Esophagus muscularis mucosa (tissue), 4 donors: ENCODE measurements at regions not wholly inside any gene's neighbourhood (a gene's known extent, or its start where the extent isn't known, plus 50 kb on each side); places are given as distances from the start of the nearest gene placed in this dataset.

ENCODE experiments used
- DNase-seq: peaks from one replicate; pipeline ENCODE4 v3.0.0-alpha.2; 2017; ENCODE audit errors: extremely low spot score
- H3K27ac ChIP-seq, 4 donors: fragments of 200-600 bp; sonication (generic); replicated peaks in 1 of 4; 1 replicate in 3 of 4; 2 replicates in 1 of 4; pipeline ENCODE4 v1.5.1; 2016 to 2019; ENCODE audit warnings: mild to moderate bottlenecking in 1 of 4
- H3K27me3 ChIP-seq, 4 donors: fragments of 200-600 bp; sonication (generic); one replicate each; pipeline versions ENCODE4 v1.5.1 to v1.6.0; 2016 to 2019
- H3K36me3 ChIP-seq, 4 donors: fragments of 200-600 bp; sonication (generic); one replicate each; pipeline ENCODE4 v1.5.1; 2016 to 2019
- H3K4me1 ChIP-seq, 4 donors: fragments of 200-600 bp; sonication (generic); one replicate each; pipeline ENCODE4 v1.5.1; 2016 to 2019
- H3K4me3 ChIP-seq, 4 donors: fragments of 200-600 bp; sonication (generic); 1 replicate in 2 of 4; 2 replicates in 2 of 4; pipeline ENCODE4 v1.5.1; 2016 to 2019; ENCODE audit warnings: mild to moderate bottlenecking in 4 of 4, moderate library complexity in 1 of 4
- H3K9me3 ChIP-seq, 4 donors: fragments of 200-600 bp; sonication (generic); 1 replicate in 3 of 4; 2 replicates in 1 of 4; pipeline ENCODE4 v1.5.1; 2016 to 2019
- EP300 ChIP-seq: sonication (generic); formaldehyde crosslinking; IDR thresholded peaks from one replicate; pipeline ENCODE4 v1.6.1; 2017; ENCODE audit warnings: antibody characterized with exemption
- POLR2A ChIP-seq: fragments of 450-650 bp; IDR thresholded peaks from one replicate; pipeline ENCODE4 v1.6.1; 2017; ENCODE audit warnings: antibody characterized with exemption, moderate library complexity, mild to moderate bottlenecking, low read depth
- POLR2AphosphoS5 ChIP-seq, 2 donors: sonication (generic); formaldehyde crosslinking; IDR thresholded peaks; one replicate each; pipeline ENCODE4 v1.6.1; 2017; ENCODE audit warnings: antibody characterized with exemption in 2 of 2
- WGBS: methylation state at CpG from one replicate; pipeline ENCODE4 v1.1.5; 2018; 5-methylcytosine and 5-hydroxymethylcytosine counted together
- intact Hi-C: fragments of 100-400 bp; cut with DNase I; formaldehyde crosslinking; loops from one replicate; pipeline ENCODE4 v1.15.1; 2023
- TF ChIP-seq, protein P1 (sequence below), 3 experiments: fragments of 200-600 bp in 2 of 3; fragments of 450-650 bp in 1 of 3; sonication (generic) in 2 of 3; IDR thresholded peaks; one replicate each; pipeline ENCODE4 v1.5.1; 2017 to 2019; ENCODE audit warnings: antibody characterized with exemption in 3 of 3, mild to moderate bottlenecking in 2 of 3, moderate library complexity in 1 of 3

DNA sequence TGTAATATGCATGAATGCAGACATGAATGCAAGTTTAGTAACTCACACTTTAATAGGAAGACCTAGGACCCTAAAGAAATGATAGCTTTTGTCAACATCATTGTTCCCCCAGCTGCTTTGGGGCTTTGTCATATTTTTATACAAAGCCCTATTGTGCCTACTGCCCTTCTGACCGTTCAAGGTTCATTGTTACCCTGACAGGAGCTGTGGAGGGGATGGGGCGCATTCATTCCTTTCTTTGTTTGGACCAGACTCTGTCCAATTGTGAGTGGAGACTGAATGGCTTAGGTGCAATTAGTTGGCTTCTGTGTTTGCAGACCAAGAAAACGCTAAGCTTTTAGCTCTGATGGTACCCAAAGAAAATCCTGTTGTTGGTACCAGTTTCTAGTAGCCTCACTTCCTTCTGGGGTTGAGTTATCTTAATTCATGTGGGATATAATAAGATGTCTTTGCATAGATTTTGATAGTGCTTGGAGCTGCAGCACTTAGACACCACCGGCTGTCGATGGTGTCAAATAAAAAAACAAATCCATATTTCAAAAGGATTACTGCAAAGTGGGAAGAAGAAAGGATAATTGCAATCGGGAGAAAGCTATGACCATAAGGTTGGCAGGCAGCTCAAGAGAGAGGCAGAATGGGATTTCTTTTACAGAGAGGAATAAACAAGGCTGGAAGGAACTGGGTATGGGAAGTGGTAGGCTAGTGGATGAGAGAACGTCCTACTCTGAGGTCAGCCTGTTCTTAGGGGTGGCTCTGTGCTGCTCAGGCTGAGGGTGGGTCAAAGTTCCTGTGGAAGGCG lies 133.9 kb upstream of the TMTC4 start:
- no peak for TF ChIP-seq POLR2AphosphoS5 (IDR thresholded peaks at IDR 0.05)
- peaks cover 0 to 3% (median 0%) of the 10 kb centered on the region in 4 donors for H3K27me3 ChIP-seq
- intact Hi-C loops, result no loop called here

DNA sequence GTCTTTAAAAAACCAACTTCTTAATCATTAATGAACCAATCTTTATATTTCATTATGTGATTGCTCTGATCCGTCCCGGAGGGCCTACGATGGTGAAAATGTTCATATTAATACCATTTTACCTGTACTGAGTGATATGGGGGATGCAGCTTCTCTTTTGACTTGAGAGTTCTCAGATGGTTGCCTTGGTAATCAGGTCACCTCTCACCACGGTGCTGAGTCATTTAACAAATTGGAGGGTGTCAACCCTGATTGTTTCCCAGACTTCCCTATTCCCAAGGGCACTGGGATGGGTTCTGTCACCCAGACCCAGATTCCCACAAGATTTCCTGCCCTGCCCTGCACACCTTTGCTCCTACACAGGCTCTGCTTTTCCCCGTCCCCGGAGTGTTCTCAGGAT lies 128.5 kb upstream of the TMTC4 start:
- no peaks in the 10 kb centered on the region for H3K9me3 ChIP-seq
- 83% methylated on average over 6 of the region's 6 CpGs for WGBS
- intact Hi-C loops, result no loop called here
- no peaks in the 10 kb centered on the region for H3K36me3 ChIP-seq
- no peak for DNase-seq
- H3K4me3 ChIP-seq, result no peak overlapping the region
- peaks cover 0 to 3% (median 0%) of the 10 kb centered on the region in 4 donors for H3K27me3 ChIP-seq
- H3K4me1 ChIP-seq, result no peaks in the 10 kb centered on the region
- no peak for TF ChIP-seq POLR2AphosphoS5 (IDR thresholded peaks at IDR 0.05)
- TF ChIP-seq, protein P1, sequence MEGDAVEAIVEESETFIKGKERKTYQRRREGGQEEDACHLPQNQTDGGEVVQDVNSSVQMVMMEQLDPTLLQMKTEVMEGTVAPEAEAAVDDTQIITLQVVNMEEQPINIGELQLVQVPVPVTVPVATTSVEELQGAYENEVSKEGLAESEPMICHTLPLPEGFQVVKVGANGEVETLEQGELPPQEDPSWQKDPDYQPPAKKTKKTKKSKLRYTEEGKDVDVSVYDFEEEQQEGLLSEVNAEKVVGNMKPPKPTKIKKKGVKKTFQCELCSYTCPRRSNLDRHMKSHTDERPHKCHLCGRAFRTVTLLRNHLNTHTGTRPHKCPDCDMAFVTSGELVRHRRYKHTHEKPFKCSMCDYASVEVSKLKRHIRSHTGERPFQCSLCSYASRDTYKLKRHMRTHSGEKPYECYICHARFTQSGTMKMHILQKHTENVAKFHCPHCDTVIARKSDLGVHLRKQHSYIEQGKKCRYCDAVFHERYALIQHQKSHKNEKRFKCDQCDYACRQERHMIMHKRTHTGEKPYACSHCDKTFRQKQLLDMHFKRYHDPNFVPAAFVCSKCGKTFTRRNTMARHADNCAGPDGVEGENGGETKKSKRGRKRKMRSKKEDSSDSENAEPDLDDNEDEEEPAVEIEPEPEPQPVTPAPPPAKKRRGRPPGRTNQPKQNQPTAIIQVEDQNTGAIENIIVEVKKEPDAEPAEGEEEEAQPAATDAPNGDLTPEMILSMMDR (IDR thresholded peaks at IDR 0.05), result no peak
- TF ChIP-seq EP300, result no peak
- TF ChIP-seq POLR2A, result no peak
- H3K27ac ChIP-seq, result no peak overlapping the region

More for the DNA sequence above, 133.9 kb upstream of the TMTC4 start:
- no peak overlapping the region for H3K27ac ChIP-seq
- H3K4me1 ChIP-seq, result no peaks in the 10 kb centered on the region
- DNase-seq, result no peak
- H3K9me3 ChIP-seq, result no peaks in the 10 kb centered on the region
- H3K36me3 ChIP-seq, result no peaks in the 10 kb centered on the region
- no peak overlapping the region for H3K4me3 ChIP-seq
- 82% methylated on average over 8 of the region's 8 CpGs for WGBS

DNA sequence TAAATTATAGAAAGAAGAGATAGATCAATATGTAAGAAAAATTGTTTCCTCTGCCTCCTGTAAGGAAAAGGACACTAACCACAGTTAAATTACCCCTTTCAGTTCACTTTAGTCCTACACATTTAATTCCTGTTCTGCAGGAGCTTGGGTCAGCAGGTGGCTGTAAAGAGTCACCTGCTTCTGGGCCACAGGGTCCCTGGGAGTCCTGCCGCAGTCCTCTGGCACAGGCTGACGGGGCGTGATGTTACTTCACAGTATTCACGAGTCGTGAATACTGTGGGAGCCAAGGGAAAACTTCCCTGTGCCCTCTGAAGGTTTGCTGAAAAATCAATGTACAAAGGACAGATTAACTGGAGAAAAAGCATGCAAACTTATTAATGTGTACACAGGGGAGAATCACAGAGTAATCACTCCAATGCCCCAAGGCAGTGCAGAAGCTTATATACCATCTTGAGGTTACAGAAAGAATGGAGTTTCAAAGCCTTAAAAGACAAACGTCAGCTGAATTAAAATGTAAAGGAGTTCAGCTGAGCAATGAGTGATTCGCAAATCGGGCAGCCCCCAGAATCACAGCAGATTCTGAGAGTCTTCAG lies 125.8 kb upstream of the TMTC4 start:
- intact Hi-C loops, result no loop called here
- H3K9me3 ChIP-seq, result peaks cover 0 to 6% (median 1%) of the 10 kb centered on the region in 4 donors

DNA sequence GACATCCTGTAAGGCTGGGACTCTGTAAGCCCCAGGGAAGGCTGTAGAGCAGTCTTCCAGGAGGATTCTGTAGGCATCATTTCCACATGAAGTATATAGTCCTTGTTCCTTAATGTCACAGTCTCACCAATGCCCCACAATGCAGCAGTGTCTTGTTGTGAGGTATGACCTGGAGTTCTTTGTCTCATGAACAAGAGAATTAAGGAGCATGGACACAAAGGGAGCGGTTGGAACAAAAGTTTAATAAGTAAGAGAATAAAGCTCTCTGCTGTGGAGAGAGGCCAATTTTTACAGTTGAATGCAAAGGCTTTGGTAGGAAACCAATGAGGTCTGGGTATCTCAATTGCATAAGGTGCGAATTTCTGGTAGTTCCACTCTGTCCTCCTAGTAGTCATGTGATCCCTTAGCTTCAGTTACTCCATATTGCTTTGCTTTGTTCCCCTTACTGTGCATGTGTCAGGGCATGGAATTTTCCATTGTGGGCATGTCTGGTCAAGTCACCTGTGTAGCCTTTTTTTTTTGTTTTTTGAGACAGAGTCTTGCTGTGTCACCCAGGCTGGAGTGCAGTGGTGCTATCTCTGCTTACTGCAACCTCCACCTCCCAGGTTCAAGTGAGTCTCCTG lies 124.3 kb upstream of the TMTC4 start:
- DNase-seq, result peak; percentile 60
- Histone ChIP-seq H3K9me3 (peaks cover 0 to 6% (median 2%) of the 10 kb centered on the region in 4 donors), H3K36me3 (no peaks in the 10 kb centered on the region), H3K27ac (no peak overlapping the region), H3K4me3 (no peak overlapping the region), H3K27me3 (no peaks in the 10 kb centered on the region), H3K4me1 (no peaks in the 10 kb centered on the region)
- intact Hi-C loops, result no loop called here
- TF ChIP-seq, protein P1 (IDR thresholded peaks at IDR 0.05), result no peak
- TF ChIP-seq POLR2A (no peak), POLR2AphosphoS5 (IDR thresholded peaks at IDR 0.05) (no peak), EP300 (no peak)
- 84% methylated on average over 2 of the region's 2 CpGs for WGBS

More for the DNA sequence above, 125.8 kb upstream of the TMTC4 start:
- Histone ChIP-seq H3K36me3 (no peaks in the 10 kb centered on the region), H3K4me1 (no peaks in the 10 kb centered on the region), H3K4me3 (no peak overlapping the region), H3K27ac (no peak overlapping the region), H3K27me3 (no peaks in the 10 kb centered on the region)
- DNase-seq, result no peak
- 92% methylated on average over 8 of the region's 8 CpGs for WGBS
- TF ChIP-seq POLR2A, result no peak
- TF ChIP-seq POLR2AphosphoS5 (IDR thresholded peaks at IDR 0.05), result no peak
- no peak for TF ChIP-seq EP300
- TF ChIP-seq, protein P1 (IDR thresholded peaks at IDR 0.05), result no peak

DNA sequence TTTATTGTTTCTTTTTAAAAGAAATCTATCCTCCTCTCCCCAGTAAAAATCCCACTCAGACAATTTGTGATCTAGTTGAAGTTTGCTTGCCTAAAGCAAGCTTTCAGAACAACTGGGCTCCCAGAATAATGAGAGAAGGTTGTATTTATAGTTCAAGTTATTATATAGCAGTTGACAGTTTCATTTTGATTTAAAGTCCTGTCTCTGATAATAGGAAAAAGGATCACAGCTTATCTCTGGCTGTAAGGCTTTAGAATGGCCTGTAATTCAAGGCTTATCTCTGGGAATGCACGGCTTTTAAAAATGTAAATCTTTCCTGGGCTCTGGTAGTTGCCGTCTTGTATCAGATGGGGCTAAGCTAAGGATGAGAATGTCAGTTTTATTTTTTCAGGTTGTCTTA lies 123.3 kb upstream of the TMTC4 start:
- peaks cover 0 to 10% (median 2%) of the 10 kb centered on the region in 4 donors for H3K9me3 ChIP-seq
- WGBS, result 87% methylated on average over 2 of the region's 2 CpGs
- DNase-seq, result no peak
- H3K4me1 ChIP-seq, result no peaks in the 10 kb centered on the region
- no peak overlapping the region for H3K27ac ChIP-seq
- H3K36me3 ChIP-seq, result no peaks in the 10 kb centered on the region
- intact Hi-C loops, result no loop called here
- H3K4me3 ChIP-seq, result no peak overlapping the region
- no peak for TF ChIP-seq EP300
- no peaks in the 10 kb centered on the region for H3K27me3 ChIP-seq
